ENCODE measurements at regions not wholly inside any gene's neighbourhood (a gene's known extent, or its start where the extent isn't known, plus 50 kb on each side); places are given as distances from the start of the nearest gene placed in this dataset.

- H3K9me1 ChIP-seq (ENCODE audit: control insufficient read depth, insufficient read depth, low read length), result no peaks in the 10 kb centered on the region
- no peak for FAIRE-seq
- no peaks in the 10 kb centered on the region for H3K4me1 ChIP-seq (replicated peaks in 1 of 2; ENCODE audit: control insufficient read depth in 2 of 2, insufficient read depth in 2 of 2, low read length in 2 of 2)
- peaks cover 13 to 39% of the 10 kb centered on the region in 2 experiments; a peak in 3 of 5 replicates for H3K27me3 ChIP-seq (ENCODE audit: control insufficient read depth in 2 of 2, insufficient read depth in 2 of 2, low read length in 2 of 2)
- no TSS peak for BruUV-seq (replicated peaks)
- POLR2A ChIA-PET, result no interaction called here
- no peak for ATAC-seq
- no peak overlapping the region for H3K27ac ChIP-seq (ENCODE audit: extremely low read depth, low read depth, low read length)
- WGBS (ENCODE audit: insufficient coverage, low coverage, missing lambda C conversion rate), result under 1% methylated on average over 16 of the region's 17 CpGs
- CTCF ChIA-PET (ENCODE audit: low intra/inter-chr PET ratio), result no interaction called here
- no peaks in the 10 kb centered on the region for H3K79me2 ChIP-seq (ENCODE audit: control insufficient read depth, insufficient read depth, low read length)
- H3K36me3 ChIP-seq (ENCODE audit: control insufficient read depth, insufficient read depth, low read length), result no peaks in the 10 kb centered on the region
- no peak overlapping the region for H3K4me2 ChIP-seq (ENCODE audit: insufficient read depth, low read length)
- no peaks in the 10 kb centered on the region for H4K20me1 ChIP-seq (replicated peaks; ENCODE audit: control insufficient read depth, insufficient read depth, low read length)
- no peak for DNase-seq (ENCODE audit: extremely low read depth in 1 of 4, low spot score in 3 of 4)
- no peaks in the 10 kb centered on the region for H3K9me3 ChIP-seq (replicated peaks; ENCODE audit: control insufficient read depth, insufficient read depth, low read depth, low read length)
- no peak overlapping the region for H3K4me3 ChIP-seq
- no peak overlapping the region for H3K9ac ChIP-seq (ENCODE audit: insufficient read depth in 1 of 2, low read depth in 2 of 2, low read length in 2 of 2)
- H2AFZ ChIP-seq (ENCODE audit: low read depth, low read length), result no peak overlapping the region
- intact Hi-C loops (cut with micrococcal nuclease), result no loop called here
- in situ Hi-C loops (cut with MboI), result no loop called here
- no peak for TF ChIP-seq XRCC5 (IDR thresholded peaks at IDR 0.05; ENCODE audit: low read depth, low read length)
- no peak for TF ChIP-seq ZNF764 (CRISPR knock-in tag; IDR thresholded peaks at IDR 0.05; ENCODE audit: low read depth)
- TF ChIP-seq, protein P1, sequence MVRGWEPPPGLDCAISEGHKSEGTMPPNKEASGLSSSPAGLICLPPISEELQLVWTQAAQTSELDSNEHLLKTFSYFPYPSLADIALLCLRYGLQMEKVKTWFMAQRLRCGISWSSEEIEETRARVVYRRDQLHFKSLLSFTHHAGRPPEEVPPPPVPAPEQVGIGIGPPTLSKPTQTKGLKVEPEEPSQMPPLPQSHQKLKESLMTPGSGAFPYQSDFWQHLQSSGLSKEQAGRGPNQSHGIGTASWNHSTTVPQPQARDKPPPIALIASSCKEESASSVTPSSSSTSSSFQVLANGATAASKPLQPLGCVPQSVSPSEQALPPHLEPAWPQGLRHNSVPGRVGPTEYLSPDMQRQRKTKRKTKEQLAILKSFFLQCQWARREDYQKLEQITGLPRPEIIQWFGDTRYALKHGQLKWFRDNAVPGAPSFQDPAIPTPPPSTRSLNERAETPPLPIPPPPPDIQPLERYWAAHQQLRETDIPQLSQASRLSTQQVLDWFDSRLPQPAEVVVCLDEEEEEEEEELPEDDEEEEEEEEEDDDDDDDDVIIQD (CRISPR knock-in tag; IDR thresholded peaks at IDR 0.05), result no peak
- TF ChIP-seq, protein P2, sequence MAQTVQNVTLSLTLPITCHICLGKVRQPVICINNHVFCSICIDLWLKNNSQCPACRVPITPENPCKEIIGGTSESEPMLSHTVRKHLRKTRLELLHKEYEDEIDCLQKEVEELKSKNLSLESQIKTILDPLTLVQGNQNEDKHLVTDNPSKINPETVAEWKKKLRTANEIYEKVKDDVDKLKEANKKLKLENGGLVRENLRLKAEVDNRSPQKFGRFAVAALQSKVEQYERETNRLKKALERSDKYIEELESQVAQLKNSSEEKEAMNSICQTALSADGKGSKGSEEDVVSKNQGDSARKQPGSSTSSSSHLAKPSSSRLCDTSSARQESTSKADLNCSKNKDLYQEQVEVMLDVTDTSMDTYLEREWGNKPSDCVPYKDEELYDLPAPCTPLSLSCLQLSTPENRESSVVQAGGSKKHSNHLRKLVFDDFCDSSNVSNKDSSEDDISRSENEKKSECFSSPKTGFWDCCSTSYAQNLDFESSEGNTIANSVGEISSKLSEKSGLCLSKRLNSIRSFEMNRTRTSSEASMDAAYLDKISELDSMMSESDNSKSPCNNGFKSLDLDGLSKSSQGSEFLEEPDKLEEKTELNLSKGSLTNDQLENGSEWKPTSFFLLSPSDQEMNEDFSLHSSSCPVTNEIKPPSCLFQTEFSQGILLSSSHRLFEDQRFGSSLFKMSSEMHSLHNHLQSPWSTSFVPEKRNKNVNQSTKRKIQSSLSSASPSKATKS (CRISPR knock-in tag; IDR thresholded peaks at IDR 0.05), result no peak
- no peak for TF ChIP-seq KAT8 (IDR thresholded peaks at IDR 0.05; ENCODE audit: low read depth)
- no peak for TF ChIP-seq CBX5 (IDR thresholded peaks at IDR 0.05; ENCODE audit: borderline replicate concordance, low read depth)
- no peak for TF ChIP-seq E2F6 (IDR thresholded peaks at IDR 0.05; ENCODE audit: borderline replicate concordance in 1 of 2, extremely low read depth in 1 of 2, insufficient read depth in 1 of 2, insufficient read length in 1 of 2, low read depth in 1 of 2, low read length in 1 of 2, poor library complexity in 1 of 2, severe bottlenecking in 1 of 2)
- no peak for TF ChIP-seq BCLAF1 (IDR thresholded peaks at IDR 0.05; ENCODE audit: borderline replicate concordance in 1 of 2, control insufficient read depth in 1 of 2, low read depth in 2 of 2, low read length in 1 of 2)
- no peak for TF ChIP-seq PHB (CRISPR knock-in tag; IDR thresholded peaks at IDR 0.05)
- TF ChIP-seq, protein P3, sequence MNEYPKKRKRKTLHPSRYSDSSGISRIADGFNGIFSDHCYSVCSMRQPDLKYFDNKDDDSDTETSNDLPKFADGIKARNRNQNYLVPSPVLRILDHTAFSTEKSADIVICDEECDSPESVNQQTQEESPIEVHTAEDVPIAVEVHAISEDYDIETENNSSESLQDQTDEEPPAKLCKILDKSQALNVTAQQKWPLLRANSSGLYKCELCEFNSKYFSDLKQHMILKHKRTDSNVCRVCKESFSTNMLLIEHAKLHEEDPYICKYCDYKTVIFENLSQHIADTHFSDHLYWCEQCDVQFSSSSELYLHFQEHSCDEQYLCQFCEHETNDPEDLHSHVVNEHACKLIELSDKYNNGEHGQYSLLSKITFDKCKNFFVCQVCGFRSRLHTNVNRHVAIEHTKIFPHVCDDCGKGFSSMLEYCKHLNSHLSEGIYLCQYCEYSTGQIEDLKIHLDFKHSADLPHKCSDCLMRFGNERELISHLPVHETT (CRISPR knock-in tag; conservative IDR thresholded peaks at IDR 0.05 in 1 of 2, IDR thresholded peaks at IDR 0.05 in 1 of 2), result no peak
- TF ChIP-seq PRMT5 (CRISPR knock-in tag; IDR thresholded peaks at IDR 0.05), result no peak
- no peak for TF ChIP-seq NCOA4 (IDR thresholded peaks at IDR 0.05; ENCODE audit: partially characterized antibody)
These were observed 519.3 kb upstream of the ID2 start for GRCh38 chr2:8162552-8162951.

All from K562 (cell line).